ENCODE measurements at regions not wholly inside any gene's neighbourhood (a gene's known extent, or its start where the extent isn't known, plus 50 kb on each side); places are given as distances from the start of the nearest gene placed in this dataset.

DNA sequence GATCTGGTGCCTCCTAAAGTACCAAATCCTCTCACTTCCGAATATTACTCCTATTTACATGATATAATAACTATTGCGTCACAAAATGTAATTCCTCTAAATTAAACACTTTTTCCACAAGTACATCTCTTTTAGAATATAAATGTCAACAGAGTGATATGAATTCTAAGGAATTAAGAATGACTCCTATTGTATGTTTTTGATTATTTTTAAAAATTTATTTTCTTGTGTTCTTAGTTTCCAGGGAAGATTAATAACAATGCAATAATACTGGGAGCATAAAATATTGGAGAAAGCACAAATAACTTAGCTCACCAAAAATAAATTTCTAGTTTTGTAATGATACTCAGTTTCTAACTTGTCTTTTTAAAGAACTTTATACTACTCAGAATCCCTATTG, 184.9 kb downstream of the PCDH18 start:
- intact Hi-C loops (cut with DNase I), result no loop called here
- no peak for ATAC-seq

GRCh38 chr4:137345597-137345996, 186.7 kb downstream of the PCDH18 start:
- DNase-seq (no peak), ATAC-seq (no peak)
- intact Hi-C loops (cut with DNase I), result no loop called here

More for the DNA sequence above, 184.9 kb downstream of the PCDH18 start:
- no peak for DNase-seq

GRCh38 chr4:137343221-137343620, 189.1 kb downstream of the PCDH18 start:
- intact Hi-C loops (cut with DNase I), result no loop called here
- ATAC-seq (no peak), DNase-seq (no peak)

DNA sequence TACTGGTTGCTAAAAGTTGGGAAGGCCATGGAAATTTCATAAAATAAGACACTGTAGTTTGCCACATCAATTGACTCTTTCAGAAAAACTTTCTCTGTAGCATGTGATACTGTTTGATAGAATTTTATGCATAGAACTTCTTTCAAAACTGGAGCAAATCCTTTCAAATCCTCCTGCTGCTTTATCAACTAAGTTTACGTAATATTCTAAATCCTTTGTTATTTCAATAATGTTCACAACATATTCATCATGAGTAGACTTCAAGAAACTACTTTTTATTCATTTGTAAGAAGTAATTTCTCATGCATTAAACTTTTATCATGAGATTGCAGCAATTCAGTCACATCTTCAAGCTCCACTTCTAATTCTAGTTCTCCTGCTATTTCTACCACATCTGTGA, 199.3 kb downstream of the PCDH18 start:
- no peak for ATAC-seq
- intact Hi-C loops (cut with DNase I), result no loop called here
- DNase-seq, result no peak

GRCh38 chr4:137312257-137312656, 220.0 kb downstream of the PCDH18 start:
- intact Hi-C loops (cut with DNase I), result no loop called here
- DNase-seq (no peak), ATAC-seq (no peak)

GRCh38 chr4:137310593-137311490, 221.5 kb downstream of the PCDH18 start:
- peak in 1 of 2 donors; percentile 73 for ATAC-seq
- intact Hi-C loops (cut with DNase I), result no loop called here
- DNase-seq, result no peak

DNA sequence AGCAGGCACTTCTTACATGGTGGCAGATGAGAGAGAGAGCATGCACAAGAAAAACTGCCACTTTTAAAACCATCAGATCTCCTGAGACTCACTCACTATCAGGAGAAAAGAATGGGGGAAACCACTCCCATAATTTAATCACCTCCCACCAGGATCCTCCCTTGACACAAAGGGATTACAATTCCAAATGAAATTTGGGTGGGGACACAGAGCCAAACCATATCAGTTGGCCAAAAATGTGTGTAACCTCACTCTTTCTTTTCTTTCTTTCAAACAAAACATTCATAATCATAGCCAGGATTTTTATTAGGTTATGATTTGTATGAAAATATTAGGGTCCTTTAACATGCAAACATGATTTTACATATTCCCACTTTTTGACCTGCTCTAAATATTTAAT, 222.1 kb downstream of the PCDH18 start:
- intact Hi-C loops (cut with DNase I), result no loop called here

GRCh38 chr4:137309424-137309823, 222.9 kb downstream of the PCDH18 start:
- ATAC-seq (no peak), DNase-seq (no peak)
- intact Hi-C loops (cut with DNase I), result no loop called here

More for the DNA sequence above, 222.1 kb downstream of the PCDH18 start:
- no peak for DNase-seq
- ATAC-seq, result peak in 1 of 2 donors; percentile 54

- ATAC-seq, result peak; percentile 50 to 82
Observed at GRCh38 chr4:137307806-137308205, 224.5 kb downstream of the PCDH18 start.

DNA sequence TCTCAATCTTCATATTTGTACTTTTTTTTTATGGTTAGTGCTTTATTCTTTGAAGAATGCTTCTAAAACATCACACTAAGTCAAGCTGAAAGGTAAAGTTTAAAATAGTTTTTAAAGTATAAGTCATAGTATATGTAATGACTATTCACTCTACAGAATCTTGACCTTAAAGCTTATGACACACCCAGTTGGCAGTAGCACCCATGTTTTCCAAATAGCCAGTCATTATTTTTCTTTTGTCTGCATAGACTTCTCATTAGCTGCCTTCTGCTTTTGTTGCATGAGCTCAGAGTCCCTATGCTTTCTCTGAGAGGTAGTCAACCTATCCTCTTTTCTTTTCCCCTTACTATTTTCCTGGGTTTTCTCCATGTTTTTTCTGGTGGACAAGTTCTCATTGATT, 231.5 kb downstream of the PCDH18 start:
- intact Hi-C loops (cut with DNase I), result no loop called here

More at GRCh38 chr4:137307806-137308205, 224.5 kb downstream of the PCDH18 start:
- intact Hi-C loops (cut with DNase I), result no loop called here
- DNase-seq, result peak; percentile 26

DNA sequence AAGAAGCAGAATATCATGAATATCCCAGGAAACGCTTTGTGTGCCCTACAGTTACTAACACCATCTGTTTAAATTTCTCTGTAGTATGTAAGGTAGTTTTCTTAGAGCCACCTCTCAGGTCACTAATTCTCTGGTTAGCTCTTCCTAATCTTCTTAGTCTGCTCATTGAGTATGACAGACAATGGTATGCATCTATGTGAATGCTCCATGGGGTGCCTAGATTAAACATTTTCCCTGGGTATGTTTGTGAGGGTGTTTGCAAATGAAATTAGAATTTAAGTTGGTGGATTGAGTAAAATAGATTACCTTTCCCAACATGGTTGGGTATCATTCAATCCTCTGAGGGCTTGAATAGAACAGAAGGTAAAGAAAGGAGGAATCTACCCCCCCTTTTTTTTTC, 233.0 kb downstream of the PCDH18 start:
- DNase-seq (no peak), ATAC-seq (no peak)
- intact Hi-C loops (cut with DNase I), result no loop called here

More for the DNA sequence above, 231.5 kb downstream of the PCDH18 start:
- DNase-seq (no peak), ATAC-seq (no peak)

DNA sequence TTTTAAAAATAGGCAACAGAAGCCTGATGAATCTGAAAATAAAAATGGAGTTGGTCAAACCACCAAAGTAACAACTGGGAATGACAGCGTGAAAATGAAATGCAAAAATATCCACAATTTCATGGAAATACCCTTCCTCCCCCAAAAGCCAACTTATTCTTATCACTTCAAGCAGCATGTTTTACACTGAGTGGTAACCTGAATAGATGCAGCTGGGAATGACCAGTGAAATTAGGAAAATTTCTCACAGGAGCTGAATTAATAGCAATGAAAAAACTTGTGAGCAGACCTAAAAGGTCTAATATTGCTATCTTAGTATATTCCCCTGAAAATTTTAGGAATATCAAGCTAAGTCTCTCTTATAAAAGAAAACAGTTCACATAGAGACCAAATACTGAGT, 239.0 kb downstream of the PCDH18 start:
- no peak for ATAC-seq
- DNase-seq, result no peak
- intact Hi-C loops (cut with DNase I), result no loop called here

GRCh38 chr4:137283737-137284136, 248.6 kb downstream of the PCDH18 start:
- ATAC-seq, result no peak
- intact Hi-C loops (cut with DNase I), result no loop called here
- no peak for DNase-seq

GRCh38 chr4:137278431-137278830, 253.9 kb downstream of the PCDH18 start:
- ATAC-seq (no peak), DNase-seq (no peak)
- intact Hi-C loops (cut with DNase I), result no loop called here

- intact Hi-C loops (cut with DNase I), result no loop called here
- no peak for ATAC-seq
- DNase-seq, result no peak
Observed at GRCh38 chr4:137274404-137274803, 257.9 kb downstream of the PCDH18 start.

DNA sequence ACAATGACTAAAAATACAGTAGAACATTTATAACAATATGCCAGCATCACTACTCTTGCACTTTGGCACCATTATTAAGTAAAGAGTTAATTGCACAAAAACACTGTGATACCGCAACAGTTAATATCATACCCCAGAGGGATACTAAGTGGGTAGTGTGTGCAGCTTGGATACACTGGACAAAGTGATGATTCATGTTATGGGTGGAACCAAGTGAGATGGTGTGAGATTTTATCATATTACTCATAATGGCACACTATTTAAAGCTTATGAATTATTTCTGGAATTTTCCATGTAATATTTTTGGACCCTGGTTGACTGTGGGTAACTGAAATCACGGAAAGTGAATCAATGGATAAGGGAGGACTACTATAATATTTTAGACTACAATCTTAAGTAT, 265.3 kb downstream of the PCDH18 start:
- DNase-seq (no peak), ATAC-seq (peak in 1 of 2 donors; percentile 94)
- intact Hi-C loops (cut with DNase I), result no loop called here

- no peak for DNase-seq
- intact Hi-C loops (cut with DNase I), result no loop called here
- ATAC-seq, result no peak
Observed at GRCh38 chr4:137266511-137266910, 265.8 kb downstream of the PCDH18 start.

DNA sequence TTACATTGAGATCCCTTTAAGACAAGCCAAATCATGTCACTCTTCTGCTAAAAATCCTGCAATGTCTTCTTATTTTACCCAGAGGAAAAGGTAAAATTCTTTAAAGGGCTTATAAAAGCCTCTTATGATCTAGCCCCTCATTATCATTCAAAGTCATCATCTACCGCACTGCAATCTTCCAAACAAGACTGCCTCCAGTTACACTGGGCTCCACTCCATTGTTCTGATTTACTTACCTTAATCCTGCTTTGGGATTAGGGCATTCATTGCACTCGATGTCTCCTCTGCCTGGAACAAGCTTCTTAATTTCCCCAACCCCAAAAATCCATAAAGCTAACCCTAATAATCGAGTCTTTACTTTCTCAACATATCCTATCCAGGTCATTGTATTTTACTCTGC, 269.1 kb downstream of the PCDH18 start:
- DNase-seq (no peak), ATAC-seq (no peak)
- intact Hi-C loops (cut with DNase I), result no loop called here

- intact Hi-C loops (cut with DNase I), result no loop called here
- DNase-seq (no peak), ATAC-seq (no peak)
Observed at GRCh38 chr4:137253949-137254348, 278.3 kb downstream of the PCDH18 start.

GRCh38 chr4:137249112-137249511, 283.2 kb downstream of the PCDH18 start:
- intact Hi-C loops (cut with DNase I), result no loop called here
- DNase-seq, result no peak
- no peak for ATAC-seq
